Hematopoietic multipotent progenitor cell (in vitro differentiated cells): ENCODE measurements at regions not wholly inside any gene's neighbourhood (a gene's known extent, or its start where the extent isn't known, plus 50 kb on each side); places are given as distances from the start of the nearest gene placed in this dataset.

Experiments used
- DNase-seq, 3 donors: peaks; one replicate each; pipeline ENCODE4 v3.0.0-alpha.2; 2011 to 2015; ENCODE audit warnings: low read depth in 2 of 3, low spot score in 2 of 3

DNA sequence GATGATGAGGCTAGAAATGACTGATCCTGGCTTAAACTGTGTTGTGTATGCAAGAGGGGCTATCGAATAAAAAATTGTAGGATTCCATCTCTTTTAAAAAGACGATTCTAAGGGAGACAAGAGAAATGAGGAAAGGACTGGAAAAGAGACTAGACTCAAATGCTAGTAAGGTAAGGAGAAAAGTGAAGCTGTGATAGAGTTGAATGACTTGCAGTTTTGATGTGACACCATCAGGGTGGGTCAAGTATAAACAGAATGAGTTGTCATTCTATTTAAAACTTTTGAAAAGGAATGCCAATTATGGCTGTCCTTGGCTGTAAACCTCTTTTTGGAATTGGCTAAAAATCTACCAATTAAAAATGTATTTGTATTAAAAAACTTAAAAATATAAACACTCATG lies 184.5 kb upstream of the PHF14 start:
- DNase-seq = no peak

- DNase-seq = no peak
Measured at GRCh38 chr7:10790910-10791309, 182.8 kb upstream of the PHF14 start.

GRCh38 chr7:10793995-10794775 lies 179.5 kb upstream of the PHF14 start:
- DNase-seq = peak in 2 of 3 donors; percentile 6 to 21

DNA sequence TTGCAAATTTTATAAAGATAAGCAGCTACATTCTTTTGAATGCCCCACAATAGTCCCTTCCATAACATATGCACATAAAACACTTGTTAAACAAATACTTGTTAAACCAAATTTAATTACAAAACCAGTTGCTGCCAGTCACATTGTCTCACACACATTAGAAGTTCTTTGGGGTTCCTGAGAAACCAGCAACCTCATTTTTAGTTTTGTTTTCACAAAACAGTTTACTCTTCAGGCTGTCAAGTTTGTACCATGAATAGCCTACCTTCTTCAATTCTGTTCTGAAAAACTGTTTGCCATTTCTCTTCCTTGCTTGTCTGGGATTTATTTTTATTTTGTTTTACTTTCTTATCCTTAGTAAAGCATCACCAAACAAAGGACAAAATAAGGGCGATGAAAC lies 176.5 kb upstream of the PHF14 start:
- DNase-seq = no peak

DNA sequence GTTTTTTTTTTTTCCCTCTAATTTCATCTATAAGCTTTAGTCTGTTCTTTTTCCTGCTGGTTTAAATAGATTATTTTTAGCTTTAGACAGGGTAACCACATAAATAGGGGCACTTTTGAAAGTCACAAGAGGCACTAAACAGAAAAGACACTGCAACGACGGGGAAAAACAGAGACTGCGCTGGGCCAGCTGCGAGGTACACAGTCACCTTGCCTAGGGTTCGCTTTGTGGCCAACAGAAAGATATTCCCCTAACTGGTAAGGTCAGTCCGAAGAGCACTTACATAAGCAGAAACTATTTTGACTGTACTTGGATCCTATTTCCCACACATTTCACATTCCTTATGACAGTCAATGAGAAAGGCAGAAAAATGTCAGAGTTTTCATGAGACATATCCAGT lies 175.6 kb upstream of the PHF14 start:
- no peak for DNase-seq

DNA sequence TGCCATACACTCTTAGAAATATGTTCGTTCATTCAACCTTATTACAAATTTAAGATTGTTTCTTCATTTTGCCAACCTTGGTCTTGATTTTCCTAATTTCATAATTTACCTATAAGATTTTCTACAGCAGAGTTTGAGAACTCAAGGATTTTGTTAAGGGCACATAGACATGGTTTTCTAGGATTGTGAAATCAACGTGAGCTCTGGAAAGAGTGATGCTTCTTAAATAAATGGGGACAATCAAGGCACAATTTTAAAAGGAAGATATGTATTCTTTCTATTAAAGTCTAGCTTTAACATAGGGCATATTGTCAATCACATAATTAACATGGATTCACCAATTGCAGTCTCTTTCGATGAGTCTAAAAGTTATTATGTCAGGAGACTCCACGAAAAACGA lies 174.2 kb upstream of the PHF14 start:
- DNase-seq = no peak

DNA sequence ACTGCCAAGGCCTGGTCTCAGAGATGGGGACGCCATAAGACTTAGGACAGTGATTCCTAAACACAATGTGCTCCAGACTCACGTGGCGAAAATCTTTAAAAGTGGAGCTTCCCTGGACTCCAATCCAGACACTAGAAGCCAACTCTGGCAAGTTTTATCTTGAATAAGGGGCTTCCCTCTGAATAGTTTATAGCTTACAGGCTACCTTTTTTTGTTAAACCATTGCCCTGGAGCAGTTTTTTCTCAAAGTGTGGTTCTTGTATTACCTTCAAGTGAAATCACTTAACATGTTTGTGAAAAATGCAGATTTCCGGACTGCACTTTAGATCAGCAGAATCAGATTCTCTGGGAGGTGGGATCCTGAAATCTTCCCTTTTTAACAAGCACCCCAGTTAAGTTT lies 171.7 kb upstream of the PHF14 start:
- DNase-seq = no peak

- DNase-seq = no peak
Measured at GRCh38 chr7:10802526-10802925, 171.1 kb upstream of the PHF14 start.

- DNase-seq = peak in 1 of 3 donors; percentile 15
Measured at GRCh38 chr7:10803720-10804119, 170.0 kb upstream of the PHF14 start.

GRCh38 chr7:10804770-10805169 lies 168.9 kb upstream of the PHF14 start:
- DNase-seq = peak in 2 of 3 donors; percentile 7 to 62

DNA sequence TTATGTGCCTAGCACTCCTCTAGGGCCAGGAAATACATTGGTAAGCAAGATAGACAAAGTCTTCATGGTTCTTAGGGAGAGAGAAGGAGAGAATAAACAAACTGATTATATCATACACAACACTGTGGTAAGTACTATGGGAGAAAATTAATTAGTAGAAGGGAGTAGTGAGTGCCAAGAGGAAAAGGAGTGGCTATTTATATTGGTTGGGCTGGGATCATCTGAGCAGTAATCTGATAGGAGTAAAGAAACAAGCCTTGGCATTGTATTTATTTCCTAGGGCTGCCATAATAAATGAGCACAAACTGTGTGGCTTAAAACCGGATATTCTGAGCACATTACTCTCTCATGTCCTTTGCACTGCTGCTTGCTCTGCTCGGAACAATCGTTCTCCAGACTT lies 158.1 kb upstream of the PHF14 start:
- no peak for DNase-seq

DNA sequence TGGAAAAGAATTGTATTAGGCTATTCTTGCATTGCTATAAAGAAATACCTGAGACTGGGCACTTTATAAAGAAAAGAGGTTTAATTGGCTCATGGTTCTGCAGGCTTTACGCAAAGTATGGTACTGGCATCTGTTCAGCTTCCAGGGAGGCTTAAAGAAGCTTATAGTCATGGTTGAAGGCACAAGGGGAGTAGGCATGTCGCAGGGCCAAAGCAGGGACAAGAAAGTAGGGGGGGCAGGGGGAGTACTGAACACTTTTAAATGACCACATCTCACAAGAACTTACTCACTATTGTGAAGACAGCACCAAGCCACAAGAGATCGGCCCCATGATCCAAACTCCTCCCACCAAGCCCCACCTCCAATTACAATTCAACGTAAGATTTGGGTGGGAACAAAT lies 152.5 kb upstream of the PHF14 start:
- DNase-seq = no peak

DNA sequence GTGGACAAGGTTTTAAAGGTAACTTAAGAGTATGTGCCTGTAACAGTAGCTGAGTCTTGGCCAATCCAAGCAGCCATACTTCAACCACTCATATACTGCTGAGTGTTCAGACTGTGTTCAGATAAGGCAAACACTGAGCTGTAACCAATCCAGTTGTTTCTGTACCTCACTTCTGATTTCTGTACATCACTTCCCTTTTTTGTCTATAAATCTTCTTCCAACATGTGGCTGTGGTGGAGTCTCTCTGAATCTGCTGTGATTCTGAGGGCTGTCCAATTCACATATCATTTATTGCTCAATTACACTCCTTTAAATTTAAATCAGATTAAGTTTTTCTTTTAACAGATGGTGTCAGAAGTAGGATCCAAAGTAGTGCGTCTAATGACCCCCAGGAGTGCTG lies 149.5 kb upstream of the PHF14 start:
- peak in 1 of 3 donors; percentile 16 for DNase-seq

DNA sequence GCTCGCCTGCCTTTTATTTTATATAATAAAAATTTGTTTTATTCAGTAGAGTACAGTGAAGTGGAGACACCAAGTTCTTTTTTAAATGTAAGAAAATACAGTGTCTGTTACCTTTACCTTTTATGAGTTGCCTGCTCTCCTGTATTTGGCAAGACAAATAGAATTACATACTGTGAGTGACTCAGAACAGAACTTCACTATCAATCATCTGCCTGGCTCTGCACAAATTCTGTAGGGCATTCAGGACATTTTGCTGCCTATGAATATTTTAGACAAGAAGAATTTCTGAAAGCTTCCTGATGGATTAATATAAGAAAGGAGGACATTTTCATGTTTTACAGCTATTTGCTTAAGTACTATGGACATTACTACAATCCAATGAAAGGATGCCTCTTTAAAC lies 135.4 kb upstream of the PHF14 start:
- DNase-seq = no peak

GRCh38 chr7:10845225-10845624 lies 128.4 kb upstream of the PHF14 start:
- DNase-seq = no peak

DNA sequence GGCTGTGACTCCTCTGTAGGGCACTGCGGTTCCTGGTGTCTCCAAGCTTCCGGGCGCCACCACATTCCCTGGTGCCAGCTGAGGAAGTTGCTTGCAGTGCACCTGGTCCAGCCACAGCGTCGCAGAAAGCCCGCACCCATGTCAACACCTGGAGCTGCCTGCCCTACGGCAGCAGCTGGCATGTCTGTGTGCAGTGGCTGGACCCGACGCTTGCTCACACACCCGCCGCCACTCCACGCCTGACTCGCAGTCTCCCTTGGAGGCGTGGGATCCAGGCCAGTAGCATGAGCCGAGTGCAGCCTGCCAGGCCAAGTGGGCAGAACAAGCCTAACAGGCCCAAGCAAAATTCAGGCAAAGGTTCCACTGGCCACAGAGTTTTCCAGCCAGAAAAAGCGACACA lies 118.1 kb upstream of the PHF14 start:
- no peak for DNase-seq

- no peak for DNase-seq
Measured at GRCh38 chr7:10860516-10860915, 113.2 kb upstream of the PHF14 start.

GRCh38 chr7:10863476-10863875 lies 110.2 kb upstream of the PHF14 start:
- DNase-seq = no peak

DNA sequence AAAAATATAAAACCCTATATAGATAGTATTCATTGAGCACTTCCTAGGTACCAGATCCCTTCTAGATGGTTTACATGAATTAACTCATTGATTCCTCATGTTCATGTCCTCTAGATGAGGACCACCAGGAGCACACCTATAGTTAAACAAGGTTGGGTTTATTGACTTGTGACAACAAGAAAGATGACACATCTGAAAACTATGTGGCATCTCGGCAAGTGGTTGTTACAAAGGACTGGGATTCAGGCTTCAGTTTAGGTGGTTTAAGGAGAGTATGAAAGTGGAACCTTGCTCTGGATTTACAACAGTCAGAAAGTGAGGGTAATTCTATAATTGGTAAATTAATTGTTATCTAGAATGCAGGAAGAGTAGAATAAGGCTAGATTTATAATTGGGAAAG lies 99.0 kb upstream of the PHF14 start:
- no peak for DNase-seq

DNA sequence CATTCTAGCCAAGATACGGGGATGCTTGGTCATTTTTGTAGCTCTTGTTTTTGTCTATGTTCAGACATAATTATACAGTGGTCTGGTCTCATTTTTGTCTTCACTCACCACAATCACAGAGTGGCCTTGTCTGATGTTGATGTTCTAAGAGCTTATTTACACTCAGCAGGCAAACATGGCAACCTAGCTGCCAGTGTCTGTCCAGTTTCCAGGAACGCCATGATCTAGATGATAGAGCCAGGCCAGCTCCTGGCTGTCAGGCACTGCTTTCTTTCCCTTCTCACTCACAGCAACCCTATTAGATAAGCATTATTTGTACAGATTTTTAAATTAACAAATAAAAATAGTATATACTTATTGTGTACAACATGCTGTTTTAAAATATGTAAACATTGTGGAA lies 98.6 kb upstream of the PHF14 start:
- no peak for DNase-seq

- peak in 2 of 3 donors; percentile 18 to 46 for DNase-seq
Measured at GRCh38 chr7:10888861-10889260, 84.8 kb upstream of the PHF14 start.

- peak in 2 of 3 donors; percentile 34 to 79 for DNase-seq
Measured at GRCh38 chr7:10889266-10889898, 84.3 kb upstream of the PHF14 start.
